ENCODE measurements at regions not wholly inside any gene's neighbourhood (a gene's known extent, or its start where the extent isn't known, plus 50 kb on each side); places are given as distances from the start of the nearest gene placed in this dataset.
A peak's percentile ranks its signal among the peaks of the same experiment; 100 is the strongest.

DNA sequence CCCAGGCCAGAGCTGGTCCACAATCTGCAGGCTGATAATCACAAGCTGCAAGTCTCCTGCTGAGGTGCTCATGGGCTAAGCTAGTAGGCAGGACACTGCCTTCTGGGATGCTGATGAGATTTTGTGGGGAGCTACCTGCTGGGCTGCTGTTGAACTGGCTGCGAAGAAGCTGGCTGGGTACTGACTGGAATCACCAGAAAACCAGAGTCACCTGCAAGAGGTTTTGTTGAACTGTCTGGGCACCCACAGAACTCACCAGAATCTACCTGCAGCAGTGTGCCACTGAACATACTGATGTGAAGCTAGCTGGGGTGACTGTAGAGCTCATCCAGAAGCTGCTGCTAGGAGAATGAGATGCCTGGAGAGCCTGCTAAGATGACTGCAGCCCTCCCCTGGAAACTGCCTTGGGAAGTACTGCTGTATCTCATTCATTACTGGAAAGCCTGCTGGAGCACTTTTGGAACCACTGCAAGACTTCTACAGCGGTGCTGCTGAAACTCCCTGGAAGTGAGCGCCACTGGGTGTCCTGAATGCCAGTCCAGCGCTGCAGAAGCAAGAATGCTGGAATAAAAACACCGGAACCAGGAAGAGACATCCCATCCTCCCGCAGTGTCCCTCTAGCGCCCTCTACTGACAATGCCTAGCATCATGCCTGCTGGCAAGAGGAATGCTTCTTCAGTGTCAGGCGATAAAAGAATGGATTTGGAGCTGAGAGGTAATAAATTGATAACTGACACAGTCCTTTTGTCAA lies 64.9 kb upstream of the ARHGAP18 start (continued):
- TF ChIP-seq, protein P1, sequence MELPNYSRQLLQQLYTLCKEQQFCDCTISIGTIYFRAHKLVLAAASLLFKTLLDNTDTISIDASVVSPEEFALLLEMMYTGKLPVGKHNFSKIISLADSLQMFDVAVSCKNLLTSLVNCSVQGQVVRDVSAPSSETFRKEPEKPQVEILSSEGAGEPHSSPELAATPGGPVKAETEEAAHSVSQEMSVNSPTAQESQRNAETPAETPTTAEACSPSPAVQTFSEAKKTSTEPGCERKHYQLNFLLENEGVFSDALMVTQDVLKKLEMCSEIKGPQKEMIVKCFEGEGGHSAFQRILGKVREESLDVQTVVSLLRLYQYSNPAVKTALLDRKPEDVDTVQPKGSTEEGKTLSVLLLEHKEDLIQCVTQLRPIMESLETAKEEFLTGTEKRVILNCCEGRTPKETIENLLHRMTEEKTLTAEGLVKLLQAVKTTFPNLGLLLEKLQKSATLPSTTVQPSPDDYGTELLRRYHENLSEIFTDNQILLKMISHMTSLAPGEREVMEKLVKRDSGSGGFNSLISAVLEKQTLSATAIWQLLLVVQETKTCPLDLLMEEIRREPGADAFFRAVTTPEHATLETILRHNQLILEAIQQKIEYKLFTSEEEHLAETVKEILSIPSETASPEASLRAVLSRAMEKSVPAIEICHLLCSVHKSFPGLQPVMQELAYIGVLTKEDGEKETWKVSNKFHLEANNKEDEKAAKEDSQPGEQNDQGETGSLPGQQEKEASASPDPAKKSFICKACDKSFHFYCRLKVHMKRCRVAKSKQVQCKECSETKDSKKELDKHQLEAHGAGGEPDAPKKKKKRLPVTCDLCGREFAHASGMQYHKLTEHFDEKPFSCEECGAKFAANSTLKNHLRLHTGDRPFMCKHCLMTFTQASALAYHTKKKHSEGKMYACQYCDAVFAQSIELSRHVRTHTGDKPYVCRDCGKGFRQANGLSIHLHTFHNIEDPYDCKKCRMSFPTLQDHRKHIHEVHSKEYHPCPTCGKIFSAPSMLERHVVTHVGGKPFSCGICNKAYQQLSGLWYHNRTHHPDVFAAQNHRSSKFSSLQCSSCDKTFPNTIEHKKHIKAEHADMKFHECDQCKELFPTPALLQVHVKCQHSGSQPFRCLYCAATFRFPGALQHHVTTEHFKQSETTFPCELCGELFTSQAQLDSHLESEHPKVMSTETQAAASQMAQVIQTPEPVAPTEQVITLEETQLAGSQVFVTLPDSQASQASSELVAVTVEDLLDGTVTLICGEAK (IDR thresholded peaks at IDR 0.05), result no peak
- TF ChIP-seq, protein P1 (CRISPR knock-in tag; IDR thresholded peaks at IDR 0.05), result 0 out of 2 replicates have a peak, but pooled peaks have one; percentile 33
- TF ChIP-seq ZNF672 (CRISPR knock-in tag; IDR thresholded peaks at IDR 0.05), result no peak
- peak; percentile 83 for TF ChIP-seq GABPB1 (CRISPR knock-in tag; IDR thresholded peaks at IDR 0.05)
- TF ChIP-seq, protein P2, sequence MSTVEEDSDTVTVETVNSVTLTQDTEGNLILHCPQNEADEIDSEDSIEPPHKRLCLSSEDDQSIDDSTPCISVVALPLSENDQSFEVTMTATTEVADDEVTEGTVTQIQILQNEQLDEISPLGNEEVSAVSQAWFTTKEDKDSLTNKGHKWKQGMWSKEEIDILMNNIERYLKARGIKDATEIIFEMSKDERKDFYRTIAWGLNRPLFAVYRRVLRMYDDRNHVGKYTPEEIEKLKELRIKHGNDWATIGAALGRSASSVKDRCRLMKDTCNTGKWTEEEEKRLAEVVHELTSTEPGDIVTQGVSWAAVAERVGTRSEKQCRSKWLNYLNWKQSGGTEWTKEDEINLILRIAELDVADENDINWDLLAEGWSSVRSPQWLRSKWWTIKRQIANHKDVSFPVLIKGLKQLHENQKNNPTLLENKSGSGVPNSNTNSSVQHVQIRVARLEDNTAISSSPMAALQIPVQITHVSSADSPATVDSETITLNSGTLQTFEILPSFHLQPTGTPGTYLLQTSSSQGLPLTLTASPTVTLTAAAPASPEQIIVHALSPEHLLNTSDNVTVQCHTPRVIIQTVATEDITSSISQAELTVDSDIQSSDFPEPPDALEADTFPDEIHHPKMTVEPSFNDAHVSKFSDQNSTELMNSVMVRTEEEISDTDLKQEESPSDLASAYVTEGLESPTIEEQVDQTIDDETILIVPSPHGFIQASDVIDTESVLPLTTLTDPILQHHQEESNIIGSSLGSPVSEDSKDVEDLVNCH (CRISPR knock-in tag; IDR thresholded peaks at IDR 0.05), result no peak
- TF ChIP-seq CHD2 (IDR thresholded peaks at IDR 0.05; ENCODE audit: low read depth, low read length), result no peak
- TF ChIP-seq YY1 (IDR thresholded peaks at IDR 0.05; ENCODE audit: insufficient read depth, insufficient replicate concordance, low read depth, low read length), result peak; percentile 24
- TF ChIP-seq HIVEP1 (CRISPR knock-in tag; IDR thresholded peaks at IDR 0.05), result 0 out of 2 replicates have a peak, but pooled peaks have one; percentile 21
- no peak for TF ChIP-seq STAT5B (CRISPR knock-in tag; IDR thresholded peaks at IDR 0.05)
- no peak for TF ChIP-seq ZNF382 (CRISPR knock-in tag; IDR thresholded peaks at IDR 0.05; ENCODE audit: borderline replicate concordance)
- no peak for TF ChIP-seq KLF13 (CRISPR knock-in tag; IDR thresholded peaks at IDR 0.05)
- TF ChIP-seq SP140L (CRISPR knock-in tag; IDR thresholded peaks at IDR 0.05; ENCODE audit: borderline replicate concordance), result peak; percentile 45; the same call in 1 of the 2 replicates
- TF ChIP-seq, protein P3, sequence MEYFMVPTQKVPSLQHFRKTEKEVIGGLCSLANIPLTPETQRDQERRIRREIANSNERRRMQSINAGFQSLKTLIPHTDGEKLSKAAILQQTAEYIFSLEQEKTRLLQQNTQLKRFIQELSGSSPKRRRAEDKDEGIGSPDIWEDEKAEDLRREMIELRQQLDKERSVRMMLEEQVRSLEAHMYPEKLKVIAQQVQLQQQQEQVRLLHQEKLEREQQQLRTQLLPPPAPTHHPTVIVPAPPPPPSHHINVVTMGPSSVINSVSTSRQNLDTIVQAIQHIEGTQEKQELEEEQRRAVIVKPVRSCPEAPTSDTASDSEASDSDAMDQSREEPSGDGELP (IDR thresholded peaks at IDR 0.05; ENCODE audit: borderline replicate concordance, low read depth), result no peak
- TF ChIP-seq ERF (CRISPR knock-in tag; IDR thresholded peaks at IDR 0.05), result 0 out of 2 replicates have a peak, but pooled peaks have one; percentile 31
- TF ChIP-seq RFX3 (CRISPR knock-in tag; IDR thresholded peaks at IDR 0.05), result no peak
- no peak for TF ChIP-seq ZFY (CRISPR knock-in tag; IDR thresholded peaks at IDR 0.05)
- peak; percentile 77; the same call in 1 of the 2 replicates for TF ChIP-seq ZNF292 (CRISPR knock-in tag; IDR thresholded peaks at IDR 0.05; ENCODE audit: borderline replicate concordance, low read depth)
- TF ChIP-seq NRL (CRISPR knock-in tag; IDR thresholded peaks at IDR 0.05; ENCODE audit: borderline replicate concordance), result peak; percentile 17; the same call in 1 of the 2 replicates

All from HepG2 (cell line).